Kidney tubule cell (primary cell): ENCODE measurements at regions not wholly inside any gene's neighbourhood (a gene's known extent, or its start where the extent isn't known, plus 50 kb on each side); places are given as distances from the start of the nearest gene placed in this dataset.
"Not testable (repeated sequence)": the region's sequence is repeated elsewhere in the genome, so short reads cannot be mapped to it uniquely, and the experiment has no call there.

Experiments used
- DNase-seq: peaks from one replicate; pipeline ENCODE4 v3.0.0-alpha.2; 2018; ENCODE audit warnings: low spot score

GRCh38 chr2:215862351-215862771 is 151.0 kb downstream of the MREG start:
- no peak for DNase-seq

GRCh38 chr2:215861607-215862350 is 151.6 kb downstream of the MREG start:
- DNase-seq = no peak

GRCh38 chr2:215856080-215856479 is 157.3 kb downstream of the MREG start:
- DNase-seq = no peak

GRCh38 chr2:215855308-215855707 is 158.0 kb downstream of the MREG start:
- DNase-seq = not testable (repeated sequence)

- no peak for DNase-seq
Observed at GRCh38 chr2:215854008-215854407, 159.3 kb downstream of the MREG start.

GRCh38 chr2:215851696-215852095 is 161.7 kb downstream of the MREG start:
- no peak for DNase-seq

GRCh38 chr2:215851082-215851481 is 162.3 kb downstream of the MREG start:
- DNase-seq = peak; percentile 58

GRCh38 chr2:215850380-215850779 is 163.0 kb downstream of the MREG start:
- DNase-seq = no peak

- DNase-seq = no peak
Observed at GRCh38 chr2:215849771-215850170, 163.6 kb downstream of the MREG start.

GRCh38 chr2:215848698-215849097 is 164.7 kb downstream of the MREG start:
- no peak for DNase-seq

GRCh38 chr2:215848146-215848545 is 165.2 kb downstream of the MREG start:
- no peak for DNase-seq

GRCh38 chr2:215847718-215848117 is 165.6 kb downstream of the MREG start:
- DNase-seq = no peak

- DNase-seq = no peak
Observed at GRCh38 chr2:215847056-215847455, 166.3 kb downstream of the MREG start.

- no peak for DNase-seq
Observed at GRCh38 chr2:215845839-215846586, 167.3 kb downstream of the MREG start.

GRCh38 chr2:215843579-215843978 is 169.8 kb downstream of the MREG start:
- peak; percentile 95 for DNase-seq

- no peak for DNase-seq
Observed at GRCh38 chr2:215841175-215841816, 172.1 kb downstream of the MREG start.

- no peak for DNase-seq
Observed at GRCh38 chr2:215839816-215840215, 173.5 kb downstream of the MREG start.

GRCh38 chr2:215839309-215839708 is 174.0 kb downstream of the MREG start:
- no peak for DNase-seq

GRCh38 chr2:215836881-215837280 is 176.5 kb downstream of the MREG start:
- no peak for DNase-seq

GRCh38 chr2:215835657-215836056 is 177.7 kb downstream of the MREG start:
- no peak for DNase-seq

- no peak for DNase-seq
Observed at GRCh38 chr2:215835231-215835630, 178.1 kb downstream of the MREG start.

GRCh38 chr2:215833531-215834162 is 179.7 kb downstream of the MREG start:
- no peak for DNase-seq

GRCh38 chr2:215832791-215833190 is 180.6 kb downstream of the MREG start:
- no peak for DNase-seq
